Left lung (tissue), 4 donors: ENCODE measurements at regions not wholly inside any gene's neighbourhood (a gene's known extent, or its start where the extent isn't known, plus 50 kb on each side); places are given as distances from the start of the nearest gene placed in this dataset.

Experiments used
- ATAC-seq: fragments of 200-7000 bp; cut with Tn5 transposase; one replicate; pipeline ENCODE4 v1.9.1; 2020; ENCODE audit warnings: moderate library complexity
- DNase-seq, 4 donors: peaks; one replicate each; pipeline ENCODE4 v3.0.0-alpha.2; 2013 to 2020
- H3K27ac ChIP-seq, 2 donors: fragments of 200-600 bp; sonication (generic) in 1 of 2; one replicate each; pipeline versions ENCODE4 v1.5.0 to v1.8.0; 2020 to 2021
- H3K27me3 ChIP-seq, 2 donors: fragments of 200-600 bp; sonication (generic) in 1 of 2; one replicate each; pipeline versions ENCODE4 v1.5.0 to v1.8.0; 2020 to 2021
- H3K36me3 ChIP-seq, 2 donors: fragments of 200-600 bp; sonication (generic) in 1 of 2; one replicate each; pipeline versions ENCODE4 v1.5.0 to v1.8.0; 2020 to 2021
- H3K4me1 ChIP-seq, 2 donors: fragments of 200-600 bp; one replicate each; pipeline ENCODE4 v1.8.0; 2021
- H3K4me3 ChIP-seq, 2 donors: fragments of 200-600 bp; sonication (generic) in 1 of 2; one replicate each; pipeline versions ENCODE4 v1.5.0 to v1.8.0; 2020 to 2021; ENCODE audit warnings: mild to moderate bottlenecking in 1 of 2
- H3K9me3 ChIP-seq, 2 donors: fragments of 200-600 bp; sonication (generic) in 1 of 2; one replicate each; pipeline versions ENCODE4 v1.5.0 to v1.8.0; 2020 to 2021
- CTCF ChIP-seq, 2 donors: fragments of 200-600 bp; sonication (generic) in 1 of 2; IDR thresholded peaks; one replicate each; pipeline versions ENCODE4 v1.5.0 to v1.8.0; 2021; ENCODE audit warnings: antibody characterized with exemption in 2 of 2
- intact Hi-C, 2 donors: fragments of 100-400 bp; cut with DNase I; formaldehyde crosslinking; loops; one replicate each; pipeline versions ENCODE4 v1.11.2 to v1.14.2; 2022
- donor health status: DM: no; HTN: yes; CAD: no.
- donor health status: DM: no; HTN: no; CAD: no.

- no peak for TF ChIP-seq CTCF (IDR thresholded peaks at IDR 0.05)
- no peaks in the 10 kb centered on the region for H3K27me3 ChIP-seq
- DNase-seq (no peak), ATAC-seq (no peak)
- intact Hi-C loops: no loop called here
- H3K9me3 ChIP-seq: no peaks in the 10 kb centered on the region
- no peak overlapping the region for H3K4me3 ChIP-seq
- no peaks in the 10 kb centered on the region for H3K36me3 ChIP-seq
- H3K27ac ChIP-seq: no peak overlapping the region
- no peaks in the 10 kb centered on the region for H3K4me1 ChIP-seq
Measured at GRCh38 chr2:196549052-196549451, 90.5 kb upstream of the CCDC150 start.

GRCh38 chr2:196551014-196551413 lies 88.5 kb upstream of the CCDC150 start:
- ATAC-seq: no peak
- no peak overlapping the region for H3K27ac ChIP-seq

DNA sequence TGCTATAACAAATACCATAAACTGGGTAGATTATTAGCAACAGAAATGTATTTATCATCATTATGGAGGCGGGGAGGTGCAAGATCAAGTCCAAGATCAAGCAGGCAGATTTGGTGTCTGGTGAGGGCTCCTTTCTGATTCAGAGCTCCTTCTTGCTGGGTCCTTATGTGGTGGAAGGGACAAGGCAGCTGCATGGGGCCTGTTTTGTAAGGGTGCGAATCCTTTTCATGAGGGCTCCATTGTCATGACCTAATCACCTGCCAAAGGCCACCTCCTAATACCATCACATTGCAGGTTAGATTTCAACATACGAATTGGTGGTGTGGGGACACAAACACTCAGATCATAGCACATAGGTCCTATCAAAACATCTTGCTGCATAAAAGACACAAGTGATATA lies 84.4 kb upstream of the CCDC150 start:
- no peaks in the 10 kb centered on the region for H3K4me1 ChIP-seq
- no peak overlapping the region for H3K4me3 ChIP-seq
- H3K27me3 ChIP-seq: no peaks in the 10 kb centered on the region
- DNase-seq: no peak
- no peaks in the 10 kb centered on the region for H3K36me3 ChIP-seq
- intact Hi-C loops: no loop called here
- ATAC-seq: no peak
- TF ChIP-seq CTCF (IDR thresholded peaks at IDR 0.05): no peak
- H3K27ac ChIP-seq: no peak overlapping the region
- H3K9me3 ChIP-seq: no peaks in the 10 kb centered on the region

More at GRCh38 chr2:196551014-196551413, 88.5 kb upstream of the CCDC150 start:
- no peak for DNase-seq
- Histone ChIP-seq H3K9me3 (no peaks in the 10 kb centered on the region), H3K4me1 (no peaks in the 10 kb centered on the region), H3K36me3 (no peaks in the 10 kb centered on the region), H3K4me3 (no peak overlapping the region), H3K27me3 (no peaks in the 10 kb centered on the region)
- no peak for TF ChIP-seq CTCF (IDR thresholded peaks at IDR 0.05)
- intact Hi-C loops: no loop called here

DNA sequence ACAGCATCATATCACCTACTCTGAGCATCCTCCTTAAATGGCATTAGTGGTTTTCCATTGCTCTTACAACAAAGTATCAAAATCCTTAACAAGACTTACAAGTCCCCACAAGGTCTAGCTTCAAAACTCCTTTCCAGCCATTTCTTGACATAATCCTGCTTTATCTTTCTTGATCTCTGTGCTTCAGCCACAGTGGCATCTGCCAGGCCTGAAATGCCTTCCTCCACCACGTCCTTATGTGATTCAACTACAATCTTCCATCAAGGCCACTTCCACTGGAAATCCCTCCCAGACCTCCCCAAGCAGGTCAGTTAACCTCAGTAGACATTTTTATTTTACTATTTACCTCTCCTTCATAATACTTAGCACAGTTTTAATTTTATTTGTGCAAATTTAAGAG lies 83.8 kb upstream of the CCDC150 start:
- TF ChIP-seq CTCF (IDR thresholded peaks at IDR 0.05): no peak
- Histone ChIP-seq H3K36me3 (no peaks in the 10 kb centered on the region), H3K27ac (no peak overlapping the region), H3K4me1 (no peaks in the 10 kb centered on the region), H3K4me3 (no peak overlapping the region), H3K9me3 (no peaks in the 10 kb centered on the region), H3K27me3 (no peaks in the 10 kb centered on the region)
- ATAC-seq (no peak), DNase-seq (no peak)
- intact Hi-C loops: no loop called here

GRCh38 chr2:196558497-196558896 lies 81.0 kb upstream of the CCDC150 start:
- TF ChIP-seq CTCF (IDR thresholded peaks at IDR 0.05): no peak
- H3K9me3 ChIP-seq: peaks cover 0 to 7% of the 10 kb centered on the region in 2 donors
- DNase-seq: no peak
- intact Hi-C loops: no loop called here
- H3K27ac ChIP-seq: no peak overlapping the region
- H3K4me1 ChIP-seq: no peaks in the 10 kb centered on the region
- H3K36me3 ChIP-seq: no peaks in the 10 kb centered on the region
- no peaks in the 10 kb centered on the region for H3K27me3 ChIP-seq
- ATAC-seq: no peak
- no peak overlapping the region for H3K4me3 ChIP-seq
